IMR-90 (cell line): ENCODE measurements at regions not wholly inside any gene's neighbourhood (a gene's known extent, or its start where the extent isn't known, plus 50 kb on each side); places are given as distances from the start of the nearest gene placed in this dataset.

Experiments used
- CEBPB ChIP-seq: IDR thresholded peaks from 2 replicates; pipeline ENCODE4 v1.6.1; 2012; ENCODE audit warnings: low read depth, low read length, improper control_type of control experiment
- CTCF ChIP-seq: conservative IDR thresholded peaks from 2 replicates; pipeline ENCODE4 v1.5.1; 2012; ENCODE audit warnings: mild to moderate bottlenecking, low read depth, low read length, improper control_type of control experiment
- ELK1 ChIP-seq: fragments of 150-350 bp; IDR thresholded peaks from 2 replicates; pipeline ENCODE4 v1.6.1; 2016; ENCODE audit warnings: low read depth, mild to moderate bottlenecking, low read length, moderate library complexity, borderline replicate concordance
- FOS ChIP-seq: fragments of 150-350 bp; IDR thresholded peaks from 2 replicates; pipeline ENCODE4 v1.6.1; 2016; ENCODE audit warnings: low read depth, low read length
- MAFK ChIP-seq: IDR thresholded peaks from 2 replicates; pipeline ENCODE4 v1.6.1; 2012; ENCODE audit warnings: low read depth, low read length, improper control_type of control experiment
- MAZ ChIP-seq: IDR thresholded peaks from 2 replicates; pipeline ENCODE4 v1.6.1; 2012; ENCODE audit warnings: low read depth, mild to moderate bottlenecking, low read length, improper control_type of control experiment, moderate library complexity, borderline replicate concordance
- MXI1 ChIP-seq: IDR thresholded peaks from 2 replicates; pipeline ENCODE4 v1.6.1; 2012; ENCODE audit warnings: low read depth, mild to moderate bottlenecking, low read length, moderate library complexity, borderline replicate concordance
- NFE2L2 ChIP-seq: fragments of 150-350 bp; IDR thresholded peaks from 2 replicates; pipeline ENCODE4 v1.6.1; 2016; ENCODE audit warnings: low read depth, mild to moderate bottlenecking, low read length
- POLR2A ChIP-seq: IDR thresholded peaks from 2 replicates; pipeline ENCODE4 v1.6.1; 2012; ENCODE audit warnings: mild to moderate bottlenecking, low read depth, low read length
- RAD21 ChIP-seq: IDR thresholded peaks from 2 replicates; pipeline ENCODE4 v1.6.1; 2012; ENCODE audit warnings: low read length, improper control_type of control experiment
- RCOR1 ChIP-seq: IDR thresholded peaks from 2 replicates; pipeline ENCODE4 v1.6.1; 2012; ENCODE audit warnings: mild to moderate bottlenecking, low read length, improper control_type of control experiment; ENCODE audit not compliant: insufficient replicate concordance
- RFX5 ChIP-seq: IDR thresholded peaks from 2 replicates; pipeline ENCODE4 v1.8.0; 2012; ENCODE audit warnings: low read depth, mild to moderate bottlenecking, low read length, moderate library complexity
- SMC3 ChIP-seq: fragments of 150-350 bp; IDR thresholded peaks from 2 replicates; pipeline ENCODE4 v1.6.1; 2016; ENCODE audit warnings: low read depth, mild to moderate bottlenecking, antibody characterized with exemption, low read length, moderate library complexity
- USF2 ChIP-seq: fragments of 150-350 bp; IDR thresholded peaks from 2 replicates; pipeline ENCODE4 v1.6.1; 2017; ENCODE audit warnings: mild to moderate bottlenecking, antibody characterized with exemption, low read length, low read depth

- TF ChIP-seq CTCF, result no peak
- TF ChIP-seq ELK1, result no peak
- no peak for TF ChIP-seq RFX5
- no peak for TF ChIP-seq MXI1
- TF ChIP-seq POLR2A, result no peak
- no peak for TF ChIP-seq NFE2L2
- no peak for TF ChIP-seq USF2
- no peak for TF ChIP-seq MAFK
- no peak for TF ChIP-seq RAD21
- no peak for TF ChIP-seq CEBPB
- TF ChIP-seq MAZ, result no peak
- TF ChIP-seq FOS, result no peak
- no peak for TF ChIP-seq RCOR1
- no peak for TF ChIP-seq SMC3
Measured at GRCh38 chr1:99438656-99439230, 174.5 kb downstream of the PLPPR4 start.
